SK-N-SH treated with all-trans-retinoic acid at 6 μM for 48 hours (cell line): ENCODE measurements at regions not wholly inside any gene's neighbourhood (a gene's known extent, or its start where the extent isn't known, plus 50 kb on each side); places are given as distances from the start of the nearest gene placed in this dataset.
"Not testable (repeated sequence)": the region's sequence is repeated elsewhere in the genome, so short reads cannot be mapped to it uniquely, and the experiment has no call there.

Experiments
- ATAC-seq: fragments of 200-7000 bp; cut with Tn5 transposase; 3 replicates; pipeline ENCODE4 v1.9.1; 2020; ENCODE audit warnings: mild to moderate bottlenecking, moderate library complexity
- ARNTL ChIP-seq: fragments of 450-650 bp; formaldehyde crosslinking; IDR thresholded peaks from 2 replicates; pipeline ENCODE4 v1.5.0; 2020; ENCODE audit warnings: low read depth, mild to moderate bottlenecking, moderate library complexity, borderline replicate concordance
- BACH2 ChIP-seq: fragments of 250-450 bp; sonication (Bioruptor Pico); IDR thresholded peaks from 2 replicates; pipeline ENCODE4 v1.9.0; 2021; ENCODE audit warnings: mild to moderate bottlenecking, borderline replicate concordance
- CSDC2 ChIP-seq: fragments of 250-450 bp; sonication (Bioruptor Pico); IDR thresholded peaks from 2 replicates; pipeline ENCODE4 v1.5.0; 2020; ENCODE audit warnings: mild to moderate bottlenecking, moderate library complexity
- ESRRG ChIP-seq: fragments of 250-450 bp; sonication (Bioruptor Pico); IDR thresholded peaks from 2 replicates; pipeline ENCODE4 v1.6.1; 2021; ENCODE audit warnings: mild to moderate bottlenecking
- GLIS3 ChIP-seq: fragments of 250-450 bp; sonication (Bioruptor Pico); IDR thresholded peaks from 2 replicates; pipeline ENCODE4 v1.5.0; 2020; ENCODE audit warnings: mild to moderate bottlenecking, moderate library complexity
- ISL1 ChIP-seq: fragments of 250-450 bp; sonication (Bioruptor Pico); IDR thresholded peaks from 2 replicates; pipeline ENCODE4 v2.1.2; 2022; ENCODE audit warnings: mild to moderate bottlenecking, moderate library complexity
- OSR1 ChIP-seq: fragments of 250-450 bp; sonication (Bioruptor Pico); IDR thresholded peaks from 2 replicates; pipeline ENCODE4 v1.8.0; 2022; ENCODE audit warnings: moderate library complexity, mild to moderate bottlenecking, inconsistent platforms
- PPARA ChIP-seq: fragments of 250-450 bp; sonication (Bioruptor Pico); IDR thresholded peaks from 2 replicates; pipeline ENCODE4 v1.5.0; 2020; ENCODE audit warnings: mild to moderate bottlenecking, borderline replicate concordance
- RARB ChIP-seq: fragments of 250-450 bp; sonication (Bioruptor Pico); IDR thresholded peaks from 2 replicates; pipeline ENCODE4 v1.8.0; 2021; ENCODE audit warnings: mild to moderate bottlenecking, moderate library complexity
- SNAI2 ChIP-seq: fragments of 250-450 bp; sonication (Bioruptor Pico); IDR thresholded peaks from 2 replicates; pipeline ENCODE4 v1.5.0; 2020; ENCODE audit warnings: mild to moderate bottlenecking, moderate library complexity
- TCF4 ChIP-seq: fragments of 250-450 bp; sonication (Bioruptor Pico); IDR thresholded peaks from 2 replicates; pipeline ENCODE4 v1.8.0; 2021; ENCODE audit warnings: mild to moderate bottlenecking, moderate library complexity, borderline replicate concordance
- TOX ChIP-seq: fragments of 250-450 bp; sonication (Bioruptor Pico); IDR thresholded peaks from 2 replicates; pipeline ENCODE4 v1.8.0; 2021; ENCODE audit warnings: mild to moderate bottlenecking, moderate library complexity, borderline replicate concordance
- ZC3H10 ChIP-seq: fragments of 250-450 bp; sonication (Bioruptor Pico); IDR thresholded peaks from 2 replicates; pipeline ENCODE4 v1.5.1; 2021; ENCODE audit warnings: mild to moderate bottlenecking, moderate library complexity
- ZFP3 ChIP-seq: fragments of 250-450 bp; sonication (Bioruptor Pico); IDR thresholded peaks from 2 replicates; pipeline ENCODE4 v1.5.0; 2020; ENCODE audit warnings: mild to moderate bottlenecking, moderate library complexity
- ZFP30 ChIP-seq: fragments of 450-650 bp; formaldehyde crosslinking; IDR thresholded peaks from 2 replicates; pipeline ENCODE4 v1.5.0; 2022; ENCODE audit warnings: mild to moderate bottlenecking, moderate library complexity
- ZNF565 ChIP-seq: fragments of 450-650 bp; formaldehyde crosslinking; conservative IDR thresholded peaks from 2 replicates; pipeline ENCODE4 v1.5.0; 2020; ENCODE audit warnings: low read depth, mild to moderate bottlenecking, moderate library complexity
- ZNF70 ChIP-seq: fragments of 450-650 bp; formaldehyde crosslinking; IDR thresholded peaks from 2 replicates; pipeline ENCODE4 v1.5.0; 2020; ENCODE audit warnings: mild to moderate bottlenecking, moderate library complexity
- ZNF8 ChIP-seq: fragments of 450-650 bp; formaldehyde crosslinking; IDR thresholded peaks from 2 replicates; pipeline ENCODE4 v1.5.0; 2020; ENCODE audit warnings: mild to moderate bottlenecking, moderate library complexity
- TF ChIP-seq, protein P1 (sequence below): fragments of 250-450 bp; sonication (Bioruptor Pico); IDR thresholded peaks from 2 replicates; pipeline ENCODE4 v1.5.1; 2020; ENCODE audit warnings: low read depth, mild to moderate bottlenecking, moderate library complexity
- TF ChIP-seq, protein P2 (sequence below): fragments of 250-450 bp; sonication (Bioruptor Pico); IDR thresholded peaks from 2 replicates; pipeline ENCODE4 v1.5.1; 2021; ENCODE audit warnings: mild to moderate bottlenecking, moderate library complexity
- TF ChIP-seq, protein P3 (sequence below): fragments of 250-450 bp; sonication (Bioruptor Pico); IDR thresholded peaks from 2 replicates; pipeline ENCODE4 v1.8.0; 2021; ENCODE audit warnings: low read depth, mild to moderate bottlenecking, moderate library complexity, borderline replicate concordance
- TF ChIP-seq, protein P4 (sequence below): fragments of 250-450 bp; sonication (Bioruptor Pico); IDR thresholded peaks from 2 replicates; pipeline ENCODE4 v1.5.0; 2020; ENCODE audit warnings: mild to moderate bottlenecking, moderate library complexity
- TF ChIP-seq, protein P5 (sequence below): fragments of 250-450 bp; sonication (Bioruptor Pico); IDR thresholded peaks from 2 replicates; pipeline ENCODE4 v1.8.0; 2020; ENCODE audit warnings: mild to moderate bottlenecking, moderate library complexity, borderline replicate concordance

DNA sequence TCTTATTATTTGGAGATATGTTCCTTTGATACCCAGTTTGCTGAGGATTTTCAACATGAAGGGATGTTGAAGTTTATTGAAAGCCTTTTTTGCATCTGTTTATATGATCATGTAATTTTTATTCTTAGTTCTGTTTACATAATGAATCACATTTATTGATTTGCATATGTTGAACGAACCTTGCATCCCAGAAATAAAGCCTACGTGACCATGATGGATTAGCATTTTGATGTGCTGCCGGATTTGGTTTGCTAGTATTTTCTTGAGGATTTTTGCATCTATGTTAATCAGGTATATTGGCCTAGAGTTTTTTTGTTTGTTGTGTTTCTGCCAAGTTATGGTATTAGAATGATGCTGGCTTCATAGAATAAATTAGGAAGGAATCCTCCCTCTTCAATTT, 161.4 kb upstream of the ITGA1 start:
- TF ChIP-seq ZNF565 (CRISPR knock-in tag) (no peak), SNAI2 (no peak)
- TF ChIP-seq, protein P1, sequence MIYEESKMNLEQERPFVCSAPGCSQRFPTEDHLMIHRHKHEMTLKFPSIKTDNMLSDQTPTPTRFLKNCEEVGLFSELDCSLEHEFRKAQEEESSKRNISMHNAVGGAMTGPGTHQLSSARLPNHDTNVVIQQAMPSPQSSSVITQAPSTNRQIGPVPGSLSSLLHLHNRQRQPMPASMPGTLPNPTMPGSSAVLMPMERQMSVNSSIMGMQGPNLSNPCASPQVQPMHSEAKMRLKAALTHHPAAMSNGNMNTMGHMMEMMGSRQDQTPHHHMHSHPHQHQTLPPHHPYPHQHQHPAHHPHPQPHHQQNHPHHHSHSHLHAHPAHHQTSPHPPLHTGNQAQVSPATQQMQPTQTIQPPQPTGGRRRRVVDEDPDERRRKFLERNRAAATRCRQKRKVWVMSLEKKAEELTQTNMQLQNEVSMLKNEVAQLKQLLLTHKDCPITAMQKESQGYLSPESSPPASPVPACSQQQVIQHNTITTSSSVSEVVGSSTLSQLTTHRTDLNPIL, result no peak

DNA sequence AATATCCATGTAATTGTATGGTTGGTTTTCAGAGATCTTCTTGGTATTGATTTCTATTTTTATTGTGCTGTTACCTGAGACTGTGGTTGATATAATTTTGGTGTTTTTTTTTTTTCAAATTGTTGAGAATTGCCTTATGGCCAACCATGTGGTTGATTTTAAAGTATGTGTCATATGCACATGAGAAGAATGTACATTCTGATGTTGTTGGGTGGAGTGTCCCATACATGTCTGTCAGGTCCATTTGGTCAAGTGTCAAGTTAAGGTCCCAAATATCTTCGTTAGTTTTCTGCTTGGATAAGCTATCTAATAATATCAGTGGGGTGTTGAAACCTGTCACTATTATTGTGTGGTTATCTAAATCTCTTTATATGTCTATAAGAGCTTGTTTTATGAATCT, 160.0 kb upstream of the ITGA1 start:
- ATAC-seq, result no peak
- TF ChIP-seq, protein P2, sequence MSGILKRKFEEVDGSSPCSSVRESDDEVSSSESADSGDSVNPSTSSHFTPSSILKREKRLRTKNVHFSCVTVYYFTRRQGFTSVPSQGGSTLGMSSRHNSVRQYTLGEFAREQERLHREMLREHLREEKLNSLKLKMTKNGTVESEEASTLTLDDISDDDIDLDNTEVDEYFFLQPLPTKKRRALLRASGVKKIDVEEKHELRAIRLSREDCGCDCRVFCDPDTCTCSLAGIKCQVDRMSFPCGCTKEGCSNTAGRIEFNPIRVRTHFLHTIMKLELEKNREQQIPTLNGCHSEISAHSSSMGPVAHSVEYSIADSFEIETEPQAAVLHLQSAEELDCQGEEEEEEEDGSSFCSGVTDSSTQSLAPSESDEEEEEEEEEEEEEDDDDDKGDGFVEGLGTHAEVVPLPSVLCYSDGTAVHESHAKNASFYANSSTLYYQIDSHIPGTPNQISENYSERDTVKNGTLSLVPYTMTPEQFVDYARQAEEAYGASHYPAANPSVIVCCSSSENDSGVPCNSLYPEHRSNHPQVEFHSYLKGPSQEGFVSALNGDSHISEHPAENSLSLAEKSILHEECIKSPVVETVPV (CRISPR knock-in tag), result no peak
- TF ChIP-seq, protein P3, sequence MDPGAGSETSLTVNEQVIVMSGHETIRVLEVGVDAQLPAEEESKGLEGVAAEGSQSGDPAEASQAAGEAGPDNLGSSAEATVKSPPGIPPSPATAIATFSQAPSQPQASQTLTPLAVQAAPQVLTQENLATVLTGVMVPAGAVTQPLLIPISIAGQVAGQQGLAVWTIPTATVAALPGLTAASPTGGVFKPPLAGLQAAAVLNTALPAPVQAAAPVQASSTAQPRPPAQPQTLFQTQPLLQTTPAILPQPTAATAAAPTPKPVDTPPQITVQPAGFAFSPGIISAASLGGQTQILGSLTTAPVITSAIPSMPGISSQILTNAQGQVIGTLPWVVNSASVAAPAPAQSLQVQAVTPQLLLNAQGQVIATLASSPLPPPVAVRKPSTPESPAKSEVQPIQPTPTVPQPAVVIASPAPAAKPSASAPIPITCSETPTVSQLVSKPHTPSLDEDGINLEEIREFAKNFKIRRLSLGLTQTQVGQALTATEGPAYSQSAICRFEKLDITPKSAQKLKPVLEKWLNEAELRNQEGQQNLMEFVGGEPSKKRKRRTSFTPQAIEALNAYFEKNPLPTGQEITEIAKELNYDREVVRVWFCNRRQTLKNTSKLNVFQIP (CRISPR knock-in tag), result no peak
- TF ChIP-seq ZC3H10 (no peak), ZFP3 (no peak), OSR1 (no peak), SNAI2 (no peak), ISL1 (CRISPR knock-in tag) (no peak), BACH2 (CRISPR knock-in tag) (no peak), ESRRG (CRISPR knock-in tag) (no peak), RARB (CRISPR knock-in tag) (no peak), TOX (CRISPR knock-in tag) (no peak), ZFP30 (CRISPR knock-in tag) (no peak), ZNF70 (CRISPR knock-in tag) (no peak), ARNTL (CRISPR knock-in tag) (no peak), TCF4 (CRISPR knock-in tag) (no peak), GLIS3 (CRISPR knock-in tag) (no peak), PPARA (CRISPR knock-in tag) (no peak)
- TF ChIP-seq, protein P4, sequence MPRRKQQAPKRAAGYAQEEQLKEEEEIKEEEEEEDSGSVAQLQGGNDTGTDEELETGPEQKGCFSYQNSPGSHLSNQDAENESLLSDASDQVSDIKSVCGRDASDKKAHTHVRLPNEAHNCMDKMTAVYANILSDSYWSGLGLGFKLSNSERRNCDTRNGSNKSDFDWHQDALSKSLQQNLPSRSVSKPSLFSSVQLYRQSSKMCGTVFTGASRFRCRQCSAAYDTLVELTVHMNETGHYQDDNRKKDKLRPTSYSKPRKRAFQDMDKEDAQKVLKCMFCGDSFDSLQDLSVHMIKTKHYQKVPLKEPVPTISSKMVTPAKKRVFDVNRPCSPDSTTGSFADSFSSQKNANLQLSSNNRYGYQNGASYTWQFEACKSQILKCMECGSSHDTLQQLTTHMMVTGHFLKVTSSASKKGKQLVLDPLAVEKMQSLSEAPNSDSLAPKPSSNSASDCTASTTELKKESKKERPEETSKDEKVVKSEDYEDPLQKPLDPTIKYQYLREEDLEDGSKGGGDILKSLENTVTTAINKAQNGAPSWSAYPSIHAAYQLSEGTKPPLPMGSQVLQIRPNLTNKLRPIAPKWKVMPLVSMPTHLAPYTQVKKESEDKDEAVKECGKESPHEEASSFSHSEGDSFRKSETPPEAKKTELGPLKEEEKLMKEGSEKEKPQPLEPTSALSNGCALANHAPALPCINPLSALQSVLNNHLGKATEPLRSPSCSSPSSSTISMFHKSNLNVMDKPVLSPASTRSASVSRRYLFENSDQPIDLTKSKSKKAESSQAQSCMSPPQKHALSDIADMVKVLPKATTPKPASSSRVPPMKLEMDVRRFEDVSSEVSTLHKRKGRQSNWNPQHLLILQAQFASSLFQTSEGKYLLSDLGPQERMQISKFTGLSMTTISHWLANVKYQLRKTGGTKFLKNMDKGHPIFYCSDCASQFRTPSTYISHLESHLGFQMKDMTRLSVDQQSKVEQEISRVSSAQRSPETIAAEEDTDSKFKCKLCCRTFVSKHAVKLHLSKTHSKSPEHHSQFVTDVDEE, result no peak
- TF ChIP-seq, protein P1, result no peak
- TF ChIP-seq, all 23 proteins: peak for 0

More for the DNA sequence above, 161.4 kb upstream of the ITGA1 start:
- no peak for ATAC-seq

DNA sequence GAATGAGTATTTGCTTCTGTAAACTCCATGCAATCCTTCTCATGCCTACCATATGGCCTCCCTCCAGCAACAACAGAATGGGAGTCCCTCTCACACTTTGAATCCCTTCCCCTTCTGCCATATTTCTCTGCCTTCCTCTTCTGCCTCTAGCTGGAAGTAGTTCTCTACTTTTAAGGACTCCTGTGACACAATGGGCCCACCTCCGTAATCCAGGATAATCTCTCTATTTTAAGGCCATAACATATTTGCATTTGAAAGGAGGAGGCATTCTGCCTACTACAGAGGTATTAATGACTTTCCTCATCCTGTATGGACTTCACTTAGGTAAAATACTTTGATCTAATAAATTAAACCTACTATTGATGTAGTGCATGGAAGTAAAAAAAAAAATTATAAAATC, 155.4 kb upstream of the ITGA1 start:
- no peak for TF ChIP-seq TCF4 (CRISPR knock-in tag)
- TF ChIP-seq ARNTL (CRISPR knock-in tag), result no peak
- TF ChIP-seq ZNF70 (CRISPR knock-in tag), result no peak
- no peak for TF ChIP-seq CSDC2
- TF ChIP-seq, protein P3 (CRISPR knock-in tag), result no peak
- no peak for TF ChIP-seq ZNF8 (CRISPR knock-in tag)
- TF ChIP-seq, protein P5, sequence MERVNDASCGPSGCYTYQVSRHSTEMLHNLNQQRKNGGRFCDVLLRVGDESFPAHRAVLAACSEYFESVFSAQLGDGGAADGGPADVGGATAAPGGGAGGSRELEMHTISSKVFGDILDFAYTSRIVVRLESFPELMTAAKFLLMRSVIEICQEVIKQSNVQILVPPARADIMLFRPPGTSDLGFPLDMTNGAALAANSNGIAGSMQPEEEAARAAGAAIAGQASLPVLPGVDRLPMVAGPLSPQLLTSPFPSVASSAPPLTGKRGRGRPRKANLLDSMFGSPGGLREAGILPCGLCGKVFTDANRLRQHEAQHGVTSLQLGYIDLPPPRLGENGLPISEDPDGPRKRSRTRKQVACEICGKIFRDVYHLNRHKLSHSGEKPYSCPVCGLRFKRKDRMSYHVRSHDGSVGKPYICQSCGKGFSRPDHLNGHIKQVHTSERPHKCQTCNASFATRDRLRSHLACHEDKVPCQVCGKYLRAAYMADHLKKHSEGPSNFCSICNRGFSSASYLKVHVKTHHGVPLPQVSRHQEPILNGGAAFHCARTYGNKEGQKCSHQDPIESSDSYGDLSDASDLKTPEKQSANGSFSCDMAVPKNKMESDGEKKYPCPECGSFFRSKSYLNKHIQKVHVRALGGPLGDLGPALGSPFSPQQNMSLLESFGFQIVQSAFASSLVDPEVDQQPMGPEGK (CRISPR knock-in tag), result no peak
- ATAC-seq, result no peak

DNA sequence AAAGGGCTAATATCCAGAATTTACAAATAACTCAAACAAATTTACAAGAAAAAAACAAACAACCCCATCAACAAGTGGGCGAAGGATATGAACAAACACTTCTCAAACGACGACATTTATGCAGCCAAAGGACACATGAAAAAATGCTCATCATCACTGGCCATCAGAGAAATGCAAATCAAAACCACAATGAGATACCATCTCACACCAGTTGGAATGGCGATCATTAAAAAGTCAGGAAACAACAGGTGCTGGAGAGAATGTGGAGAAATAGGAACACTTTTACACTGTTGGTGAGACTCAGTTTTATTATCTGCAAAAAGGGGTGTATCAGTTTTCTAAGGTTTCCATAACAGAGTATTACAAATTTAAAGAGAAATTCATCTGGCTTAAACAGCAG, 153.5 kb upstream of the ITGA1 start:
- not testable (repeated sequence) for ATAC-seq
